Keratinocyte (primary cell): ENCODE measurements at regions not wholly inside any gene's neighbourhood (a gene's known extent, or its start where the extent isn't known, plus 50 kb on each side); places are given as distances from the start of the nearest gene placed in this dataset.

ENCODE experiments used
- DNase-seq: peaks from one replicate; pipeline ENCODE4 v3.0.0-alpha.2; 2011; ENCODE audit warnings: low read depth, missing footprints, low spot score
- FAIRE-seq: peaks from 2 replicates; lab custom pipeline; 2011; peaks lifted over from hg19 to GRCh38; lab: Jason Lieb, UNC
- H2AFZ ChIP-seq: 2 replicates; pipeline ENCODE4 v1.6.0; 2012; ENCODE audit warnings: low read length, control low read depth, inconsistent platforms; ENCODE audit not compliant: control insufficient read depth
- H3K27ac ChIP-seq: 2 replicates; pipeline ENCODE4 v1.5.1; 2011; ENCODE audit warnings: low read length; ENCODE audit not compliant: control insufficient read depth, insufficient read depth
- H3K27me3 ChIP-seq: 3 replicates; pipeline ENCODE4 v1.6.0; 2011; ENCODE audit warnings: low read length; ENCODE audit not compliant: control insufficient read depth, insufficient read depth; ENCODE audit errors: extremely low read depth
- H3K36me3 ChIP-seq, 2 experiments: 2 replicates in 1 of 2; 3 replicates in 1 of 2; pipeline ENCODE4 v1.5.1; 2011; ENCODE audit warnings: low read length in 2 of 2, mild to moderate bottlenecking in 1 of 2; ENCODE audit not compliant: control insufficient read depth in 2 of 2, insufficient read depth in 2 of 2; ENCODE audit errors: extremely low read depth in 1 of 2
- H3K4me1 ChIP-seq: 3 replicates; pipeline ENCODE4 v1.5.1; 2011; ENCODE audit warnings: low read length; ENCODE audit not compliant: control insufficient read depth, insufficient read depth; ENCODE audit errors: extremely low read depth
- H3K4me2 ChIP-seq: 3 replicates; pipeline ENCODE4 v1.6.0; 2011; ENCODE audit warnings: low read depth, low read length; ENCODE audit not compliant: control insufficient read depth, insufficient read depth; ENCODE audit errors: extremely low read depth
- H3K4me3 ChIP-seq, 3 experiments: fragments of 200-600 bp in 1 of 3; sonication (generic) in 1 of 3; 2 replicates in 2 of 3; 3 replicates in 1 of 3; pipeline ENCODE4 v1.5.1; 2011 to 2016; ENCODE audit warnings: low read length in 3 of 3, mild to moderate bottlenecking in 3 of 3, control low read depth in 2 of 3, inconsistent platforms in 1 of 3, low read depth in 1 of 3, mixed read lengths in 1 of 3, mixed run types in 1 of 3, moderate library complexity in 1 of 3; ENCODE audit not compliant: control insufficient read depth in 2 of 3, insufficient read depth in 2 of 3; ENCODE audit errors: extremely low read depth in 1 of 3
- H3K79me2 ChIP-seq: 2 replicates; pipeline ENCODE4 v1.6.0; 2012; ENCODE audit warnings: low read length; ENCODE audit not compliant: control insufficient read depth, insufficient read depth
- H3K9ac ChIP-seq: 3 replicates; pipeline ENCODE4 v1.6.0; 2011; ENCODE audit warnings: low read length; ENCODE audit not compliant: control insufficient read depth, insufficient read depth; ENCODE audit errors: extremely low read depth
- H3K9me1 ChIP-seq: 3 replicates; pipeline ENCODE4 v1.6.0; 2011; ENCODE audit warnings: low read length; ENCODE audit not compliant: control insufficient read depth, insufficient read depth; ENCODE audit errors: extremely low read depth
- H3K9me3 ChIP-seq: 2 replicates; pipeline ENCODE4 v1.5.1; 2012; ENCODE audit warnings: low read depth, low read length; ENCODE audit not compliant: control insufficient read depth
- H4K20me1 ChIP-seq: 3 replicates; pipeline ENCODE4 v1.6.0; 2011; ENCODE audit warnings: low read length; ENCODE audit not compliant: control insufficient read depth, insufficient read depth; ENCODE audit errors: extremely low read depth
- EZH2 ChIP-seq: IDR thresholded peaks from one replicate; pipeline ENCODE4 v1.6.1; 2012; ENCODE audit warnings: inconsistent platforms, mild to moderate bottlenecking, low read length, moderate library complexity
- dilution Hi-C: fragments of 300-500 bp; cut with MboI; formaldehyde crosslinking; loops from one replicate; pipeline ENCODE4 v1.7.0; 2020; ENCODE audit warnings: low sequenced_read_pairs; ENCODE audit not compliant: extremely low pct_ligation_motif_present
- TF ChIP-seq, protein P1 (sequence below), 3 experiments: IDR thresholded peaks in 1 of 3; conservative IDR thresholded peaks in 1 of 3; optimal IDR thresholded peaks in 1 of 3; 2 replicates in 2 of 3; 3 replicates in 1 of 3; pipeline versions ENCODE3 to v1.5.1; 2011; ENCODE audit warnings: low read length in 3 of 3, mild to moderate bottlenecking in 3 of 3, moderate library complexity in 2 of 3, control low read depth in 1 of 3, inconsistent platforms in 1 of 3; ENCODE audit not compliant: insufficient read depth in 2 of 3; ENCODE audit errors: extremely low read depth in 1 of 3

DNA sequence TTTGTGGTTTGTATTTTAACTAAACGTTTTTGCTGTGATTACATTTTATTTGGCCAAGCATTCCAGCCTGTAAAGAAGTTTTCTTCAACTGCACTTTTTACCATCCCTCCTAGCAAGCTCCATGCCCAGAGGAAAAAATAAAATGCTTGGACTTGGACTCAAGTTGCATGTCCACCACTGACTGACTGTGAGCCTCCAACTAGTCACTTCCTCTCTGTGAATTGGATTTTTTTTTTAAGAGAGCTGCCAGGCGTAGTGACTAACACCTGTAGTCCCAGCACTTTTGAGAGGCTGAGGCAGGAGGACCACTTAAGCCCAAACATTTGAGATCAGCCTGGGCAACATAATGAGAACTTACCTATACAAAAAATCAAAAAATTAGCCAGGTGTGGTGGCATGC lies 1185.2 kb upstream of the PIK3C3 start:
- DNase-seq = no peak

DNA sequence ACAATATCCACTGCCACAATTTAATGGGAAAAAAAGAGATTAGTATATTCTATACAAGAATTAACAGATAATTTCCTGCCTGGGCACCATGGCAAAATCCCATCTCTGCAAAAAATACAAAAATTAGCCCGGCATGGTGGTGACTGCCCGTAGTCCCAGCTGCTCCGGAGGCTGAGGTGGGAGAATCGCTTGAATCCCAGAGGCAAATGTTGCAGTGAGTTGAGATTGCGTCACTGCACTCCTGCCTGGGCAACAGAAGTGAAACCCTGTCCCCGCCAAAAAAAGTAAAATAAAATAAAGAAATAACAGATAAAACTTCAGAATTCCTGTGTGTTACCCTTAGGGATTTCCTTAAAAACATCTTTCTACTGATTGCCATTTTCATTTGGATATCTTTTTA lies 1194.8 kb upstream of the PIK3C3 start:
- dilution Hi-C loops = no loop called here
- no peak overlapping the region for H3K27ac ChIP-seq
- no peak overlapping the region for H3K9ac ChIP-seq
- DNase-seq (no peak), FAIRE-seq (no peak)
- TF ChIP-seq EZH2 = no peak
- TF ChIP-seq, protein P1, sequence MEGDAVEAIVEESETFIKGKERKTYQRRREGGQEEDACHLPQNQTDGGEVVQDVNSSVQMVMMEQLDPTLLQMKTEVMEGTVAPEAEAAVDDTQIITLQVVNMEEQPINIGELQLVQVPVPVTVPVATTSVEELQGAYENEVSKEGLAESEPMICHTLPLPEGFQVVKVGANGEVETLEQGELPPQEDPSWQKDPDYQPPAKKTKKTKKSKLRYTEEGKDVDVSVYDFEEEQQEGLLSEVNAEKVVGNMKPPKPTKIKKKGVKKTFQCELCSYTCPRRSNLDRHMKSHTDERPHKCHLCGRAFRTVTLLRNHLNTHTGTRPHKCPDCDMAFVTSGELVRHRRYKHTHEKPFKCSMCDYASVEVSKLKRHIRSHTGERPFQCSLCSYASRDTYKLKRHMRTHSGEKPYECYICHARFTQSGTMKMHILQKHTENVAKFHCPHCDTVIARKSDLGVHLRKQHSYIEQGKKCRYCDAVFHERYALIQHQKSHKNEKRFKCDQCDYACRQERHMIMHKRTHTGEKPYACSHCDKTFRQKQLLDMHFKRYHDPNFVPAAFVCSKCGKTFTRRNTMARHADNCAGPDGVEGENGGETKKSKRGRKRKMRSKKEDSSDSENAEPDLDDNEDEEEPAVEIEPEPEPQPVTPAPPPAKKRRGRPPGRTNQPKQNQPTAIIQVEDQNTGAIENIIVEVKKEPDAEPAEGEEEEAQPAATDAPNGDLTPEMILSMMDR (optimal IDR thresholded peaks at IDR 0.05 in 1 of 3, IDR thresholded peaks at IDR 0.05 in 1 of 3, conservative IDR thresholded peaks at IDR 0.05 in 1 of 3; ENCODE audit: extremely low read depth in 1 of 3, insufficient read depth in 2 of 3, low read length in 3 of 3) = no peak
- no peaks in the 10 kb centered on the region for H3K27me3 ChIP-seq
- no peaks in the 10 kb centered on the region for H3K4me1 ChIP-seq
- H3K9me1 ChIP-seq = no peaks in the 10 kb centered on the region
- H4K20me1 ChIP-seq = no peaks in the 10 kb centered on the region
- H3K4me3 ChIP-seq = no peak overlapping the region
- no peaks in the 10 kb centered on the region for H3K79me2 ChIP-seq
- H3K36me3 ChIP-seq = no peaks in the 10 kb centered on the region
- no peaks in the 10 kb centered on the region for H3K9me3 ChIP-seq
- H2AFZ ChIP-seq = no peak overlapping the region
- no peak overlapping the region for H3K4me2 ChIP-seq

More for the DNA sequence above, 1185.2 kb upstream of the PIK3C3 start:
- TF ChIP-seq EZH2 = no peak
- TF ChIP-seq, protein P1 (optimal IDR thresholded peaks at IDR 0.05 in 1 of 3, IDR thresholded peaks at IDR 0.05 in 1 of 3, conservative IDR thresholded peaks at IDR 0.05 in 1 of 3; ENCODE audit: extremely low read depth in 1 of 3, insufficient read depth in 2 of 3, low read length in 3 of 3) = no peak
- Histone ChIP-seq H3K4me1 (no peaks in the 10 kb centered on the region), H3K9me3 (no peaks in the 10 kb centered on the region), H3K4me2 (no peak overlapping the region), H4K20me1 (no peaks in the 10 kb centered on the region), H3K9ac (no peak overlapping the region), H3K27me3 (no peaks in the 10 kb centered on the region), H2AFZ (no peak overlapping the region), H3K27ac (no peak overlapping the region), H3K4me3 (no peak overlapping the region), H3K36me3 (no peaks in the 10 kb centered on the region), H3K9me1 (no peaks in the 10 kb centered on the region), H3K79me2 (no peaks in the 10 kb centered on the region)
- dilution Hi-C loops = no loop called here
- no peak for FAIRE-seq
